ENCODE measurements at regions not wholly inside any gene's neighbourhood (a gene's known extent, or its start where the extent isn't known, plus 50 kb on each side); places are given as distances from the start of the nearest gene placed in this dataset.

- TF ChIP-seq CTCF (conservative IDR thresholded peaks at IDR 0.05; ENCODE audit: low read depth in 2 of 2): no peak
- no peak for TF ChIP-seq REST (IDR thresholded peaks at IDR 0.05; ENCODE audit: unreplicated experiment)
- TF ChIP-seq EZH2 (IDR thresholded peaks at IDR 0.05; ENCODE audit: low read depth, unreplicated experiment): no peak
Measured at GRCh38 chr5:51449026-51449425, 65.8 kb downstream of the ISL1 start.
